H1 (cell line): ENCODE measurements at regions not wholly inside any gene's neighbourhood (a gene's known extent, or its start where the extent isn't known, plus 50 kb on each side); places are given as distances from the start of the nearest gene placed in this dataset.
"Not testable (repeated sequence)": the region's sequence is repeated elsewhere in the genome, so short reads cannot be mapped to it uniquely, and the experiment has no call there.

Experiments used
- CTCF ChIA-PET: fragments of 300-600 bp; sonication (Branson Sonifier 250); formaldehyde crosslinking; loops from one replicate; lab custom pipeline; 2021; ENCODE audit not compliant: partially characterized antibody; lab: Charles Lee
- POLR2A ChIA-PET: fragments of 300-600 bp; sonication (Branson Sonifier 250); formaldehyde crosslinking; loops from one replicate; lab custom pipeline; 2021; ENCODE audit warnings: inconsistent platforms; ENCODE audit not compliant: partially characterized antibody; lab: Charles Lee
- DNase-seq, 2 experiments: peaks; one replicate each; pipeline versions ENCODE4 v3.0.0 to v3.0.0-alpha.2; 2010 to 2022; ENCODE audit warnings: low spot score in 2 of 2, low read depth in 1 of 2, mixed read lengths in 1 of 2
- FAIRE-seq: peaks from 2 replicates; lab custom pipeline; 2011; peaks lifted over from hg19 to GRCh38; lab: Jason Lieb, UNC
- H2AFZ ChIP-seq: 2 replicates; pipeline ENCODE4 v1.8.1; 2012; ENCODE audit warnings: low read length, inconsistent platforms
- H2AK5ac ChIP-seq: 2 replicates; pipeline ENCODE4 v1.6.1; 2013; ENCODE audit warnings: low read depth, low read length
- H2BK120ac ChIP-seq: replicated peaks from 2 replicates; pipeline ENCODE3; 2013; ENCODE audit warnings: low read depth, low read length, inconsistent platforms
- H2BK12ac ChIP-seq: 2 replicates; pipeline ENCODE4 v1.6.1; 2013; ENCODE audit warnings: low read depth, low read length
- H2BK15ac ChIP-seq: 2 replicates; pipeline ENCODE4 v1.6.1; 2013; ENCODE audit warnings: low read length
- H2BK20ac ChIP-seq: 2 replicates; pipeline ENCODE4 v1.6.1; 2013; ENCODE audit warnings: low read length
- H2BK5ac ChIP-seq: 2 replicates; pipeline ENCODE4 v1.6.1; 2013; ENCODE audit warnings: low read depth, low read length
- H3K14ac ChIP-seq: 2 replicates; pipeline ENCODE4 v1.6.1; 2013; ENCODE audit warnings: inconsistent platforms; ENCODE audit not compliant: insufficient read length
- H3K18ac ChIP-seq: 2 replicates; pipeline ENCODE4 v1.6.1; 2013; ENCODE audit warnings: low read length; ENCODE audit errors: extremely low read depth
- H3K23ac ChIP-seq: 2 replicates; pipeline ENCODE4 v1.6.1; 2013; ENCODE audit warnings: inconsistent platforms; ENCODE audit not compliant: insufficient read length
- H3K23me2 ChIP-seq: 2 replicates; pipeline ENCODE4 v1.6.1; 2013; ENCODE audit warnings: low read depth, low read length
- H3K27ac ChIP-seq: 2 replicates; pipeline ENCODE4 v1.6.1; 2011; ENCODE audit warnings: low read depth, low read length, inconsistent platforms
- H3K27me3 ChIP-seq, 4 experiments: replicated peaks in 1 of 4; 1 replicate in 1 of 4; 2 replicates in 3 of 4; pipeline versions ENCODE4 v1.6.1 to v1.8.1; 2011 to 2013; ENCODE audit warnings: low read length in 3 of 4, mild to moderate bottlenecking in 3 of 4, inconsistent platforms in 2 of 4, mixed read lengths in 2 of 4, moderate library complexity in 1 of 4; ENCODE audit not compliant: control insufficient read depth in 3 of 4, insufficient read depth in 3 of 4; ENCODE audit errors: extremely low read depth in 1 of 4
- H3K36me3 ChIP-seq, 4 experiments: 2 replicates each; pipeline versions ENCODE4 v1.6.1 to v1.8.1; 2011 to 2013; ENCODE audit warnings: mild to moderate bottlenecking in 4 of 4, low read length in 3 of 4, moderate library complexity in 2 of 4, control low read depth in 1 of 4, inconsistent platforms in 1 of 4; ENCODE audit not compliant: insufficient read depth in 4 of 4, control insufficient read depth in 2 of 4
- H3K4ac ChIP-seq: replicated peaks from 2 replicates; pipeline ENCODE3; 2013; ENCODE audit warnings: low read length, low read depth, mixed read lengths, inconsistent platforms; ENCODE audit not compliant: insufficient read length
- H3K4me1 ChIP-seq, 4 experiments: replicated peaks in 1 of 4; 1 replicate in 1 of 4; 2 replicates in 3 of 4; pipeline versions ENCODE4 v1.6.1 to v1.8.1; 2011 to 2013; ENCODE audit warnings: low read length in 3 of 4, inconsistent platforms in 2 of 4, mixed read lengths in 1 of 4; ENCODE audit not compliant: insufficient read depth in 4 of 4, control insufficient read depth in 3 of 4
- H3K4me2 ChIP-seq, 2 experiments: 2 replicates each; pipeline versions ENCODE4 v1.6.1 to v1.8.1; 2011 to 2013; ENCODE audit warnings: low read depth in 2 of 2, low read length in 2 of 2, control low read depth in 1 of 2, inconsistent platforms in 1 of 2, mild to moderate bottlenecking in 1 of 2; ENCODE audit not compliant: insufficient read depth in 1 of 2
- H3K4me3 ChIP-seq, 4 experiments: fragments of 200-600, 300-600 bp in 1 of 4; sonication (generic), shearing (Covaris generic), sonication (Bioruptor Twin) in 1 of 4; 2 replicates each; pipeline versions ENCODE4 v1.5.1 to v1.8.1; 2011 to 2016; ENCODE audit warnings: low read length in 4 of 4, low read depth in 3 of 4, control low read depth in 2 of 4, inconsistent platforms in 2 of 4, mild to moderate bottlenecking in 2 of 4, mixed read lengths in 1 of 4, moderate library complexity in 1 of 4; ENCODE audit not compliant: insufficient read depth in 2 of 4; ENCODE audit errors: extremely low read depth in 1 of 4
- H3K56ac ChIP-seq: replicated peaks from 2 replicates; pipeline ENCODE3; 2013; ENCODE audit warnings: low read depth, mild to moderate bottlenecking, mixed read lengths, low read length, inconsistent platforms; ENCODE audit not compliant: insufficient read length
- H3K79me1 ChIP-seq: 2 replicates; pipeline ENCODE4 v1.6.1; 2013; ENCODE audit warnings: low read depth, low read length, control low read depth
- H3K79me2 ChIP-seq, 2 experiments: 2 replicates each; pipeline versions ENCODE4 v1.6.1 to v1.8.1; 2012 to 2013; ENCODE audit warnings: low read length in 2 of 2, mild to moderate bottlenecking in 2 of 2, inconsistent platforms in 1 of 2; ENCODE audit not compliant: insufficient read depth in 2 of 2, control insufficient read depth in 1 of 2
- H3K9ac ChIP-seq, 4 experiments: replicated peaks in 1 of 4; 1 replicate in 1 of 4; 2 replicates in 3 of 4; pipeline versions ENCODE4 v1.6.1 to v1.8.1; 2011 to 2013; ENCODE audit warnings: low read depth in 3 of 4, low read length in 3 of 4, control low read depth in 2 of 4, mild to moderate bottlenecking in 2 of 4, moderate library complexity in 2 of 4, inconsistent platforms in 1 of 4; ENCODE audit errors: extremely low read depth in 1 of 4
- H3K9me3 ChIP-seq, 2 experiments: 2 replicates each; pipeline versions ENCODE4 v1.6.1 to v1.8.1; 2012 to 2013; ENCODE audit warnings: mild to moderate bottlenecking in 2 of 2, moderate library complexity in 2 of 2, control low read depth in 1 of 2, inconsistent platforms in 1 of 2, low read depth in 1 of 2, low read length in 1 of 2, mixed read lengths in 1 of 2; ENCODE audit not compliant: insufficient read depth in 2 of 2
- H4K20me1 ChIP-seq, 2 experiments: replicated peaks in 1 of 2; 2 replicates each; pipeline versions ENCODE3 to v1.8.1; 2011 to 2013; ENCODE audit warnings: inconsistent platforms in 2 of 2, low read length in 2 of 2, mild to moderate bottlenecking in 1 of 2; ENCODE audit not compliant: insufficient read depth in 2 of 2, control insufficient read depth in 1 of 2
- H4K5ac ChIP-seq: 2 replicates; pipeline ENCODE4 v1.6.1; 2013; ENCODE audit warnings: low read length, low read depth, mixed read lengths, inconsistent platforms; ENCODE audit not compliant: insufficient read length
- H4K8ac ChIP-seq: 2 replicates; pipeline ENCODE4 v1.8.0; 2013; ENCODE audit warnings: mild to moderate bottlenecking, moderate library complexity, low read length, inconsistent platforms; ENCODE audit not compliant: insufficient read depth; ENCODE audit errors: extremely low read depth
- H4K91ac ChIP-seq: replicated peaks from 2 replicates; pipeline ENCODE3; 2013; ENCODE audit warnings: low read length, mixed read lengths, inconsistent platforms; ENCODE audit not compliant: insufficient read length
- CBX8 ChIP-seq: fragments of 300-800, 300-1000 bp; sonication (generic); IDR thresholded peaks from 2 replicates; pipeline ENCODE4 v1.7.1; 2016; ENCODE audit warnings: low read depth, low read length, borderline replicate concordance
- HDAC2 ChIP-seq, 2 experiments: fragments of 300-600 bp in 1 of 2; sonication (generic) in 1 of 2; IDR thresholded peaks; 2 replicates each; pipeline ENCODE4 v1.6.1; 2011 to 2012; ENCODE audit warnings: low read depth in 2 of 2, low read length in 2 of 2, mild to moderate bottlenecking in 2 of 2, moderate library complexity in 2 of 2, borderline replicate concordance in 1 of 2, inconsistent platforms in 1 of 2
- JUND ChIP-seq: IDR thresholded peaks from 2 replicates; pipeline ENCODE4 v1.6.1; 2011; ENCODE audit warnings: mild to moderate bottlenecking, improper control_type of control experiment, low read length
- SIX5 ChIP-seq: IDR thresholded peaks from 2 replicates; pipeline ENCODE4 v1.6.1; 2011; ENCODE audit warnings: mild to moderate bottlenecking, low read depth, low read length
- WGBS, 2 experiments: shearing (Covaris generic) in 1 of 2; methylation state at CpG; one replicate each; pipeline versions ENCODE4 v1.1.6 to v1.1.7; 2013 to 2015; ENCODE audit warnings: low lambda C conversion rate in 2 of 2, mixed read lengths in 2 of 2, inconsistent platforms in 1 of 2, low coverage in 1 of 2, missing lambda C conversion rate in 1 of 2; ENCODE audit not compliant: insufficient replicate concordance in 2 of 2, insufficient coverage in 1 of 2, insufficient read length in 1 of 2; ENCODE audit errors: extremely low coverage in 1 of 2, missing lambda C conversion rate in 1 of 2; 5-methylcytosine and 5-hydroxymethylcytosine counted together
- TF ChIP-seq, protein P1 (sequence below): IDR thresholded peaks from 2 replicates; pipeline ENCODE4 v1.6.1; 2011; ENCODE audit warnings: low read length, improper control_type of control experiment

DNA sequence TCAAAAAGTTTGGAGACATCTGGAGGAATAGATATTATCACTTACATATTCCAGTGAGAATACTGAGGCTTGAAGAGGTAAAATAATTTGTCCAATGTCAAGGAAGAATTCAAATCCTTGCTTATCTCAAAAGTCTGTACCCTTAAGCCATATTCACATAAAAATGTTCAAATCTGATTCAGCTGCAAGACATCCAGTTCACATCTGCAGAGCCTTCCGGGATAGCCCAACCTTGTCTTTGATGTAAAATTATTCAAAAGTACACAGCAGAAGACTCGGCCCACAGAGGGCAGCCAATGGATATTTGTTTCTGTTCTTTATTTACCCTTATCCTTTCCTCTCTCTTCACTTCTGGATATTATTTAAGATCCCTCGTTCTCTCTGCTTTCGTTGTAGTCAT, 1183.8 kb upstream of the WWC1 start (continued):
- no peak for TF ChIP-seq HDAC2 (IDR thresholded peaks at IDR 0.05; ENCODE audit: borderline replicate concordance in 1 of 2, low read depth in 2 of 2, low read length in 2 of 2)
- TF ChIP-seq JUND = no peak
- TF ChIP-seq CBX8 = no peak
- TF ChIP-seq, protein P1, sequence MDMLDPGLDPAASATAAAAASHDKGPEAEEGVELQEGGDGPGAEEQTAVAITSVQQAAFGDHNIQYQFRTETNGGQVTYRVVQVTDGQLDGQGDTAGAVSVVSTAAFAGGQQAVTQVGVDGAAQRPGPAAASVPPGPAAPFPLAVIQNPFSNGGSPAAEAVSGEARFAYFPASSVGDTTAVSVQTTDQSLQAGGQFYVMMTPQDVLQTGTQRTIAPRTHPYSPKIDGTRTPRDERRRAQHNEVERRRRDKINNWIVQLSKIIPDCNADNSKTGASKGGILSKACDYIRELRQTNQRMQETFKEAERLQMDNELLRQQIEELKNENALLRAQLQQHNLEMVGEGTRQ = no peak
- TF ChIP-seq SIX5 = no peak

DNA sequence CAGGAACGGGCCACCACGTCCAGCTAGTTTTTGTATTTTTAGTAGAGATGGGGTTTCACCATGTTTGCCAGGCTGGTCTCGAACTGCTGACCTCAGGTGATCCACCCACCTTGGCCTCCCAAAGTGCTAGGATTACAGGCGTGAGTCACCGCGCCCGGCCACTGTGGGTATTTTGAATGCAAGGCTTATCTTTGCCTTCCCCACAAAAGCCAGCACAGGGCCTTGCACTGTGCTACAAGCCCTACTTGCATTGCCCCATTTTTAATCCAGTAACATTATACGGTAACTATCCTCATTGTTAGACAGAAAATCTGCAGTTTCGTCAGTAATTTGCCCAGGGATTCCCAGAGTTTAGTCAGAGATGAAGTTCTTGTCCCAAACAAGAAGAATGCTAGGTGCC, 1183.2 kb upstream of the WWC1 start:
- H3K36me3 ChIP-seq, H3K4me1 ChIP-seq, H3K4ac ChIP-seq, H4K8ac ChIP-seq, FAIRE-seq, H3K79me1 ChIP-seq, H2BK12ac ChIP-seq, H3K23ac ChIP-seq, H3K56ac ChIP-seq, H3K18ac ChIP-seq, H4K5ac ChIP-seq, H3K14ac ChIP-seq, H4K20me1 ChIP-seq, H2BK5ac ChIP-seq, H2BK120ac ChIP-seq, H3K27me3 ChIP-seq, H3K27ac ChIP-seq, H3K79me2 ChIP-seq, H3K4me3 ChIP-seq, H3K23me2 ChIP-seq, H3K9me3 ChIP-seq, H3K4me2 ChIP-seq, H2AK5ac ChIP-seq, POLR2A ChIA-PET, H2BK15ac ChIP-seq, H3K9ac ChIP-seq, H2BK20ac ChIP-seq, H4K91ac ChIP-seq, DNase-seq: not testable (repeated sequence)
- H2AFZ ChIP-seq = peak overlapping the region; percentile 2; the same call in 1 of the 2 replicates
- CTCF ChIA-PET = interaction anchor here (0.6 to 1.2 kb wide), 4 partner anchors 50 to 177 kb away, joined by 3 read pairs; no protein-coding TSS in a partner anchor
- 84% methylated on average over 9 of the region's 9 CpGs; no CpG with 5 or more reads in 1 of the 2 experiments for WGBS, 2 experiments
